Fibroblast of lung (primary cell): ENCODE measurements at regions not wholly inside any gene's neighbourhood (a gene's known extent, or its start where the extent isn't known, plus 50 kb on each side); places are given as distances from the start of the nearest gene placed in this dataset.

Experiments
- DNase-seq, 2 donors: peaks; one replicate each; pipeline versions ENCODE4 v3.0.0 to v3.0.0-alpha.2; 2010; ENCODE audit warnings: low read depth in 2 of 2
- H2AFZ ChIP-seq: 2 replicates; pipeline ENCODE4 v1.5.1; 2012; ENCODE audit warnings: low read length, control low read depth, inconsistent platforms
- H3K27ac ChIP-seq: 2 replicates; pipeline ENCODE4 v1.5.1; 2011; ENCODE audit warnings: low read length, control low read depth; ENCODE audit not compliant: insufficient read depth
- H3K27me3 ChIP-seq: 2 replicates; pipeline ENCODE4 v1.5.1; 2011; ENCODE audit warnings: mild to moderate bottlenecking, low read length; ENCODE audit not compliant: control insufficient read depth, insufficient read depth
- H3K36me3 ChIP-seq: 2 replicates; pipeline ENCODE4 v1.5.1; 2011; ENCODE audit warnings: low read length; ENCODE audit not compliant: control insufficient read depth, insufficient read depth
- H3K4me1 ChIP-seq: 2 replicates; pipeline ENCODE4 v1.5.1; 2011; ENCODE audit warnings: low read length; ENCODE audit not compliant: control insufficient read depth, insufficient read depth; ENCODE audit errors: extremely low read depth
- H3K4me2 ChIP-seq: 2 replicates; pipeline ENCODE4 v1.5.1; 2011; ENCODE audit warnings: low read length, control low read depth; ENCODE audit not compliant: insufficient read depth; ENCODE audit errors: extremely low read depth
- H3K4me3 ChIP-seq, 4 experiments: fragments of 200-600 bp in 1 of 4; sonication (generic) in 1 of 4; replicated peaks in 1 of 4; 2 replicates each; pipeline ENCODE4 v1.5.1; 2011 to 2016; ENCODE audit warnings: low read length in 4 of 4, low read depth in 3 of 4, mild to moderate bottlenecking in 3 of 4, control low read depth in 2 of 4, inconsistent platforms in 1 of 4, mixed read lengths in 1 of 4; ENCODE audit not compliant: insufficient read depth in 1 of 4; ENCODE audit errors: control extremely low read depth in 1 of 4
- H3K79me2 ChIP-seq: 2 replicates; pipeline ENCODE4 v1.5.1; 2012; ENCODE audit warnings: mild to moderate bottlenecking, low read length, inconsistent platforms; ENCODE audit not compliant: control insufficient read depth, insufficient read depth
- H3K9ac ChIP-seq: 2 replicates; pipeline ENCODE4 v1.5.1; 2011; ENCODE audit warnings: mild to moderate bottlenecking, low read length, control low read depth; ENCODE audit not compliant: insufficient read depth
- H3K9me3 ChIP-seq: 2 replicates; pipeline ENCODE4 v1.5.1; 2012; ENCODE audit warnings: low read depth, low read length; ENCODE audit not compliant: control insufficient read depth, insufficient read depth
- H4K20me1 ChIP-seq: 2 replicates; pipeline ENCODE4 v1.5.1; 2011; ENCODE audit warnings: low read length; ENCODE audit not compliant: control insufficient read depth, insufficient read depth; ENCODE audit errors: extremely low read depth
- EZH2 ChIP-seq: IDR thresholded peaks from 2 replicates; pipeline ENCODE4 v1.5.1; 2012; ENCODE audit warnings: low read length, control low read depth, mild to moderate bottlenecking; ENCODE audit errors: missing control alignments
- TF ChIP-seq, protein P1 (sequence below), 2 donors: IDR thresholded peaks in 1 of 2; conservative IDR thresholded peaks in 1 of 2; 1 replicate in 1 of 2; 2 replicates in 1 of 2; pipeline ENCODE4 v1.5.1; 2011 to 2012; ENCODE audit warnings: low read length in 2 of 2, control low read depth in 1 of 2, inconsistent platforms in 1 of 2, low read depth in 1 of 2, mild to moderate bottlenecking in 1 of 2

- Histone ChIP-seq H3K27me3 (no peaks in the 10 kb centered on the region), H3K36me3 (no peaks in the 10 kb centered on the region), H3K27ac (no peak overlapping the region), H3K9ac (no peak overlapping the region), H3K4me2 (no peak overlapping the region), H2AFZ (no peak overlapping the region), H3K4me1 (no peaks in the 10 kb centered on the region), H3K79me2 (no peaks in the 10 kb centered on the region), H3K4me3 (no peak overlapping the region), H4K20me1 (no peaks in the 10 kb centered on the region), H3K9me3 (no peaks in the 10 kb centered on the region)
- no peak for DNase-seq
- TF ChIP-seq, protein P1, sequence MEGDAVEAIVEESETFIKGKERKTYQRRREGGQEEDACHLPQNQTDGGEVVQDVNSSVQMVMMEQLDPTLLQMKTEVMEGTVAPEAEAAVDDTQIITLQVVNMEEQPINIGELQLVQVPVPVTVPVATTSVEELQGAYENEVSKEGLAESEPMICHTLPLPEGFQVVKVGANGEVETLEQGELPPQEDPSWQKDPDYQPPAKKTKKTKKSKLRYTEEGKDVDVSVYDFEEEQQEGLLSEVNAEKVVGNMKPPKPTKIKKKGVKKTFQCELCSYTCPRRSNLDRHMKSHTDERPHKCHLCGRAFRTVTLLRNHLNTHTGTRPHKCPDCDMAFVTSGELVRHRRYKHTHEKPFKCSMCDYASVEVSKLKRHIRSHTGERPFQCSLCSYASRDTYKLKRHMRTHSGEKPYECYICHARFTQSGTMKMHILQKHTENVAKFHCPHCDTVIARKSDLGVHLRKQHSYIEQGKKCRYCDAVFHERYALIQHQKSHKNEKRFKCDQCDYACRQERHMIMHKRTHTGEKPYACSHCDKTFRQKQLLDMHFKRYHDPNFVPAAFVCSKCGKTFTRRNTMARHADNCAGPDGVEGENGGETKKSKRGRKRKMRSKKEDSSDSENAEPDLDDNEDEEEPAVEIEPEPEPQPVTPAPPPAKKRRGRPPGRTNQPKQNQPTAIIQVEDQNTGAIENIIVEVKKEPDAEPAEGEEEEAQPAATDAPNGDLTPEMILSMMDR (conservative IDR thresholded peaks at IDR 0.05 in 1 of 2, IDR thresholded peaks at IDR 0.05 in 1 of 2; ENCODE audit: low read depth in 1 of 2, low read length in 2 of 2), result no peak
- TF ChIP-seq EZH2, result no peak
These were observed 1188.6 kb upstream of the TENM4 start for GRCh38 chr11:80629466-80629865.

GRCh38 chr11:80627364-80627763, 1186.5 kb upstream of the TENM4 start:
- Histone ChIP-seq H3K36me3 (no peaks in the 10 kb centered on the region), H3K9me3 (no peaks in the 10 kb centered on the region), H3K4me1 (no peaks in the 10 kb centered on the region), H3K27me3 (no peaks in the 10 kb centered on the region), H3K4me3 (no peak overlapping the region), H4K20me1 (no peaks in the 10 kb centered on the region), H3K9ac (no peak overlapping the region), H3K79me2 (no peaks in the 10 kb centered on the region), H3K27ac (no peak overlapping the region), H3K4me2 (no peak overlapping the region), H2AFZ (no peak overlapping the region)
- TF ChIP-seq, protein P1 (conservative IDR thresholded peaks at IDR 0.05 in 1 of 2, IDR thresholded peaks at IDR 0.05 in 1 of 2; ENCODE audit: low read depth in 1 of 2, low read length in 2 of 2), result no peak
- no peak for TF ChIP-seq EZH2
- no peak for DNase-seq

DNA sequence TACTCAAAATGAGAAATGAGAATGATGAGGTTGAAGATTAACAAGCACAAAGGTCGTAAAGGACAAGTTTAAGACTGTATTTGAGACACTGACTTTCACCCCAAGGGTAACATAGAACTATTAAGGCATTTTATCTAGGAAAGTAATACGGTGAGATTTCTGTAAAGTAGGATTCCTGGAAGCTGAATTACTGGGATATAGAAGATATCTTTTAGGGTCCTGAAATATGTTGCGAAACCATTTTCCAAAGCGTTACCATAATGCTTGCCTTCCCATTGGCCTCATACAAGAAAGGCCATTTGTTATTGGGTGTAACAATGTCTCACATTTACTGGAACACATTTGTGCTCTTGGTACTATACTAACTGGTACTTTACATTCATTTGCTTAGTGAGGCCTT, 1185.9 kb upstream of the TENM4 start:
- H3K27ac ChIP-seq, result no peak overlapping the region
- H3K79me2 ChIP-seq, result no peaks in the 10 kb centered on the region
- no peaks in the 10 kb centered on the region for H4K20me1 ChIP-seq
- H3K9me3 ChIP-seq, result no peaks in the 10 kb centered on the region
- H3K4me3 ChIP-seq, result no peak overlapping the region
- TF ChIP-seq EZH2, result no peak
- TF ChIP-seq, protein P1 (conservative IDR thresholded peaks at IDR 0.05 in 1 of 2, IDR thresholded peaks at IDR 0.05 in 1 of 2; ENCODE audit: low read depth in 1 of 2, low read length in 2 of 2), result no peak
- no peak for DNase-seq
- H3K4me2 ChIP-seq, result no peak overlapping the region
- H3K36me3 ChIP-seq, result no peaks in the 10 kb centered on the region
- H3K4me1 ChIP-seq, result no peaks in the 10 kb centered on the region
- H2AFZ ChIP-seq, result no peak overlapping the region
- no peaks in the 10 kb centered on the region for H3K27me3 ChIP-seq
- no peak overlapping the region for H3K9ac ChIP-seq
